GM12878 (cell line): ENCODE measurements at regions not wholly inside any gene's neighbourhood (a gene's known extent, or its start where the extent isn't known, plus 50 kb on each side); places are given as distances from the start of the nearest gene placed in this dataset.

Experiments
- ATAC-seq: fragments of 200-7000 bp; cut with Tn5 transposase; 3 replicates; pipeline ENCODE4 v1.9.1; 2020; ENCODE audit warnings: mild to moderate bottlenecking, moderate library complexity
- BruUV-seq: library from RNA; stranded (reverse); fragments of 400-500 nt; replicated peaks from 2 replicates; lab custom pipeline; 2021; lab: Mats Ljungman, UMichigan
- CTCF ChIA-PET: fragments of 300-600 bp; sonication (Branson Sonifier 250); formaldehyde crosslinking; extraction: SDS; loops from one replicate; lab custom pipeline; 2021; ENCODE audit warnings: inconsistent platforms; lab: Yijun Ruan, JAX
- POLR2A ChIA-PET: fragments of 350-600 bp; formaldehyde crosslinking; extraction: SDS; loops from one replicate; lab custom pipeline; 2021; ENCODE audit warnings: inconsistent platforms; lab: Charles Lee
- RAD21 ChIA-PET: fragments of 300-600 bp; sonication (Branson Sonifier 250); formaldehyde crosslinking; loops from one replicate; lab custom pipeline; 2023; ENCODE audit warnings: antibody characterized with exemption; ENCODE audit not compliant: unreplicated experiment; lab: Charles Lee
- SMC1A ChIA-PET: fragments of 300-600 bp; sonication (Branson Sonifier 250); formaldehyde crosslinking; loops from one replicate; lab custom pipeline; 2023; ENCODE audit not compliant: unreplicated experiment, uncharacterized antibody; lab: Charles Lee
- DNase-seq: peaks from one replicate; pipeline ENCODE4 v3.0.0-alpha.2; 2011; ENCODE audit warnings: low read depth, low spot score
- FAIRE-seq: peaks from 3 replicates; lab custom pipeline; 2011; peaks lifted over from hg19 to GRCh38; lab: Jason Lieb, UNC
- H2AFZ ChIP-seq: 2 replicates; pipeline ENCODE4 v1.6.0; 2011; ENCODE audit warnings: low read depth, low read length, control low read depth; ENCODE audit not compliant: control insufficient read depth
- H3K27ac ChIP-seq: 2 replicates; pipeline ENCODE4 v1.5.1; 2011; ENCODE audit warnings: control low read depth; ENCODE audit not compliant: control insufficient read depth, insufficient read depth
- H3K27me3 ChIP-seq, 2 experiments: replicated peaks in 1 of 2; 2 replicates each; pipeline versions ENCODE4 v1.6.0 to v1.6.1; 2011; ENCODE audit warnings: low read length in 1 of 2; ENCODE audit not compliant: control insufficient read depth in 2 of 2, insufficient read depth in 2 of 2
- H3K36me3 ChIP-seq, 2 experiments: 2 replicates each; pipeline ENCODE4 v1.5.1; 2011; ENCODE audit warnings: low read length in 1 of 2; ENCODE audit not compliant: control insufficient read depth in 2 of 2, insufficient read depth in 2 of 2
- H3K4me1 ChIP-seq: 2 replicates; pipeline ENCODE4 v1.6.1; 2011; ENCODE audit warnings: mild to moderate bottlenecking, low read length, moderate library complexity, mixed read lengths; ENCODE audit not compliant: control insufficient read depth, insufficient read depth
- H3K4me2 ChIP-seq: 2 replicates; pipeline ENCODE4 v1.6.0; 2011; ENCODE audit warnings: control low read depth; ENCODE audit not compliant: control insufficient read depth, insufficient read depth
- H3K4me3 ChIP-seq: fragments of 200-600 bp; sonication (generic); 2 replicates; pipeline ENCODE4 v1.5.1; 2016
- H3K79me2 ChIP-seq: 2 replicates; pipeline ENCODE4 v1.6.0; 2011; ENCODE audit warnings: low read length; ENCODE audit not compliant: control insufficient read depth, insufficient read depth
- H3K9ac ChIP-seq: 2 replicates; pipeline ENCODE4 v1.8.0; 2011; ENCODE audit warnings: low read length, control low read depth, mixed read lengths; ENCODE audit not compliant: control insufficient read depth, insufficient read depth
- H3K9me3 ChIP-seq: replicated peaks from 3 replicates; pipeline ENCODE4 v1.5.1; 2011; ENCODE audit warnings: mild to moderate bottlenecking, low read length; ENCODE audit not compliant: control insufficient read depth, insufficient read depth
- H4K20me1 ChIP-seq: 2 replicates; pipeline ENCODE4 v1.6.0; 2011; ENCODE audit not compliant: control insufficient read depth, insufficient read depth
- ASH2L ChIP-seq: fragments of 300-600, 200-600 bp; sonication (generic); IDR thresholded peaks from 2 replicates; pipeline ENCODE4 v1.6.1; 2017; ENCODE audit warnings: low read depth, mild to moderate bottlenecking, borderline replicate concordance
- BHLHE40 ChIP-seq, 2 experiments: fragments of 450-650 bp in 1 of 2; IDR thresholded peaks; 2 replicates each; pipeline ENCODE4 v1.6.1; 2011 to 2017; ENCODE audit warnings: low read depth in 2 of 2, borderline replicate concordance in 1 of 2, improper control_type of control experiment in 1 of 2, low read length in 1 of 2, mild to moderate bottlenecking in 1 of 2
- BMI1 ChIP-seq: fragments of 450-650 bp; IDR thresholded peaks from 2 replicates; pipeline ENCODE4 v1.6.1; 2016; ENCODE audit warnings: mild to moderate bottlenecking, moderate library complexity, borderline replicate concordance
- BRCA1 ChIP-seq: IDR thresholded peaks from 2 replicates; pipeline ENCODE4 v1.6.1; 2011; ENCODE audit warnings: low read depth, low read length, improper control_type of control experiment
- CHD4 ChIP-seq: fragments of 200-600 bp; sonication (generic); IDR thresholded peaks from 2 replicates; pipeline ENCODE4 v1.6.1; 2016; ENCODE audit warnings: mild to moderate bottlenecking
- GABPA ChIP-seq: IDR thresholded peaks from 2 replicates; pipeline ENCODE4 v1.6.1; 2014; ENCODE audit warnings: antibody characterized with exemption, low read depth, mild to moderate bottlenecking, inconsistent platforms
- KDM1A ChIP-seq: fragments of 200-600 bp; sonication (generic); IDR thresholded peaks from 2 replicates; pipeline ENCODE4 v1.6.1; 2016; ENCODE audit warnings: borderline replicate concordance
- MEF2B ChIP-seq: fragments of 450-650 bp; IDR thresholded peaks from 2 replicates; pipeline ENCODE4 v1.6.1; 2018; ENCODE audit warnings: mild to moderate bottlenecking, moderate library complexity; ENCODE audit not compliant: partially characterized antibody, poor library complexity, severe bottlenecking
- MYB ChIP-seq: fragments of 150-350 bp; IDR thresholded peaks from 2 replicates; pipeline ENCODE4 v1.6.1; 2014; ENCODE audit warnings: mild to moderate bottlenecking, low read depth, low read length, borderline replicate concordance
- NFYA ChIP-seq: IDR thresholded peaks from 2 replicates; pipeline ENCODE4 v1.6.1; 2011; ENCODE audit warnings: low read depth, mild to moderate bottlenecking, low read length, improper control_type of control experiment, borderline replicate concordance
- NR2C1 ChIP-seq: fragments of 450-650 bp; IDR thresholded peaks from 2 replicates; pipeline ENCODE4 v1.6.1; 2017; ENCODE audit warnings: antibody characterized with exemption, mild to moderate bottlenecking, moderate library complexity
- NR2F1 ChIP-seq: fragments of 450-650 bp; conservative IDR thresholded peaks from 2 replicates; pipeline ENCODE4 v1.6.1; 2017; ENCODE audit warnings: mild to moderate bottlenecking
- PKNOX1 ChIP-seq: fragments of 450-650 bp; IDR thresholded peaks from 2 replicates; pipeline ENCODE4 v1.6.1; 2016; ENCODE audit warnings: mild to moderate bottlenecking
- POLR2A ChIP-seq: IDR thresholded peaks from 2 replicates; pipeline ENCODE4 v1.6.1; 2011; ENCODE audit warnings: low read depth, mild to moderate bottlenecking, low read length
- SRF ChIP-seq, 2 experiments: IDR thresholded peaks; 2 replicates each; pipeline ENCODE4 v1.6.1; 2011; ENCODE audit warnings: low read depth in 2 of 2, low read length in 2 of 2, mild to moderate bottlenecking in 1 of 2, moderate library complexity in 1 of 2
- TBL1XR1 ChIP-seq: IDR thresholded peaks from 2 replicates; pipeline ENCODE4 v1.6.1; 2012; ENCODE audit warnings: low read depth, low read length, improper control_type of control experiment
- USF1 ChIP-seq: IDR thresholded peaks from 2 replicates; pipeline ENCODE4 v1.6.1; 2011; ENCODE audit warnings: borderline replicate concordance, low read depth, mild to moderate bottlenecking, moderate library complexity, mixed read lengths, low read length; ENCODE audit not compliant: insufficient read depth; ENCODE audit errors: extremely low read length
- YBX1 ChIP-seq: fragments of 450-650 bp; IDR thresholded peaks from 2 replicates; pipeline ENCODE4 v1.6.1; 2016; ENCODE audit warnings: antibody characterized with exemption
- ZBED1 ChIP-seq: IDR thresholded peaks from 2 replicates; pipeline ENCODE4 v1.6.1; 2016; ENCODE audit warnings: borderline replicate concordance
- ZNF274 ChIP-seq: IDR thresholded peaks from one replicate; pipeline ENCODE4 v1.8.0; 2011; ENCODE audit not compliant: insufficient read length, insufficient read depth
- WGBS: methylation state at CpG from one replicate; pipeline ENCODE4 v1.1.6; 2016; ENCODE audit warnings: low lambda C conversion rate; ENCODE audit not compliant: insufficient replicate concordance, insufficient coverage; ENCODE audit errors: missing lambda C conversion rate; 5-methylcytosine and 5-hydroxymethylcytosine counted together
- in situ Hi-C: fragments of 300-500 bp; cut with MboI; formaldehyde crosslinking; loops from 9 replicates; pipeline ENCODE4 v1.14.3; 2018; ENCODE audit warnings: mixed read lengths
- intact Hi-C: fragments of 100-400 bp; cut with micrococcal nuclease; formaldehyde crosslinking; loops from one replicate; pipeline ENCODE4 v1.14.2; 2022; ENCODE audit not compliant: unreplicated experiment

- 30% methylated on average over 3 of the region's 3 CpGs for WGBS
- Histone ChIP-seq H3K4me2 (no peak overlapping the region), H3K9me3 (no peaks in the 10 kb centered on the region), H3K9ac (no peak overlapping the region), H4K20me1 (no peaks in the 10 kb centered on the region), H3K27ac (no peak overlapping the region), H3K79me2 (no peaks in the 10 kb centered on the region), H2AFZ (no peak overlapping the region), H3K4me3 (no peak overlapping the region), H3K36me3 (no peaks in the 10 kb centered on the region), H3K4me1 (no peaks in the 10 kb centered on the region), H3K27me3 (no peaks in the 10 kb centered on the region)
- ChIA-PET CTCF (no interaction called here), POLR2A (no interaction called here), RAD21 (no interaction called here), SMC1A (no interaction called here)
- ATAC-seq (no peak), FAIRE-seq (no peak), DNase-seq (no peak)
- intact Hi-C loops: no loop called here
- no TSS peak for BruUV-seq
- TF ChIP-seq BRCA1 (no peak), YBX1 (no peak), ZBED1 (no peak), NFYA (no peak), POLR2A (no peak), PKNOX1 (no peak), ZNF274 (no peak), CHD4 (no peak), TBL1XR1 (no peak), GABPA (no peak), BHLHE40 (IDR thresholded peaks at IDR 0.05; ENCODE audit: borderline replicate concordance in 1 of 2, low read depth in 2 of 2, low read length in 1 of 2) (no peak), MEF2B (no peak), BMI1 (no peak), ASH2L (no peak), USF1 (no peak), NR2F1 (no peak), KDM1A (no peak), NR2C1 (no peak), MYB (no peak), SRF (IDR thresholded peaks at IDR 0.05; ENCODE audit: low read depth in 2 of 2, low read length in 2 of 2) (no peak)
- in situ Hi-C loops: no loop called here
These were observed 867.6 kb downstream of the SORCS1 start for GRCh38 chr10:106296750-106297392.
